ENCODE measurements at regions not wholly inside any gene's neighbourhood (a gene's known extent, or its start where the extent isn't known, plus 50 kb on each side); places are given as distances from the start of the nearest gene placed in this dataset.

GRCh38 chr3:177498037-177498857, 301.0 kb upstream of the TBL1XR1 start:
- TF ChIP-seq CTCF (IDR thresholded peaks at IDR 0.05 in 4 of 5, conservative IDR thresholded peaks at IDR 0.05 in 1 of 5) (no peak), POLR2A (IDR thresholded peaks at IDR 0.05) (no peak)
